SJCRH30 (cell line): ENCODE measurements at regions not wholly inside any gene's neighbourhood (a gene's known extent, or its start where the extent isn't known, plus 50 kb on each side); places are given as distances from the start of the nearest gene placed in this dataset.

ENCODE experiments used
- DNase-seq, 2 experiments: peaks; one replicate each; pipeline ENCODE4 v3.0.0-alpha.2; 2015 to 2020
- H3K27ac ChIP-seq: fragments of 250-450 bp; sonication (Bioruptor Pico); 2 replicates; pipeline ENCODE4 v1.5.1; 2020; ENCODE audit warnings: mild to moderate bottlenecking, moderate library complexity
- H3K27me3 ChIP-seq: fragments of 250-450 bp; sonication (Bioruptor Pico); 2 replicates; pipeline ENCODE4 v1.5.1; 2020; ENCODE audit warnings: mild to moderate bottlenecking, moderate library complexity
- H3K36me3 ChIP-seq: fragments of 250-450 bp; sonication (Bioruptor Pico); 2 replicates; pipeline ENCODE4 v1.5.1; 2020; ENCODE audit warnings: mild to moderate bottlenecking, moderate library complexity
- H3K4me1 ChIP-seq: fragments of 250-450 bp; sonication (Bioruptor Pico); 2 replicates; pipeline ENCODE4 v1.5.1; 2020; ENCODE audit warnings: mild to moderate bottlenecking, moderate library complexity
- H3K4me3 ChIP-seq: fragments of 250-450 bp; sonication (Bioruptor Pico); 2 replicates; pipeline ENCODE4 v1.5.1; 2020; ENCODE audit warnings: mild to moderate bottlenecking, moderate library complexity
- H3K9me3 ChIP-seq: fragments of 250-450 bp; sonication (Bioruptor Pico); replicated peaks from 2 replicates; pipeline ENCODE4 v1.5.1; 2020; ENCODE audit warnings: mild to moderate bottlenecking, moderate library complexity

DNA sequence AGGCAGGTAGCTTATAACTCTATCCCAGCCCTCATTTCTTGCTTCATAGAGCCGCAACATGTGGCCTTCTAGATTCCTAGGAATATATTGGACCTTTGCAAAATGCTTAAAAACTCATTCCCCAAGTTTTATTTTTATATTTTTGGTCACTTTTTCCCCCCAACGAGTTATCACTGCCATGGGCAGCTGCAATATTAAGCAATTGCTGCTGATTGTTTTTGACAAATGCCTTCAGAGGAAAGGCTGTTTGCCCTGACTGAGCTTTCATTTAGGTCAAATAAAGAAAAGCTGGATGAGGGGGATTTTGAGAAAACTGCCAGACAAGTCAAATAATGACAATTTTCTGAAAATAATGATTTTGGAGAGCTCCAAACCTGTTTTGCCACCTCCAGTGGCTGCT lies 976.9 kb upstream of the MBL2 start:
- no peaks in the 10 kb centered on the region for H3K4me1 ChIP-seq
- H3K36me3 ChIP-seq, result no peaks in the 10 kb centered on the region
- no peak overlapping the region for H3K27ac ChIP-seq
- no peak for DNase-seq
- no peak overlapping the region for H3K4me3 ChIP-seq
- no peaks in the 10 kb centered on the region for H3K27me3 ChIP-seq
- H3K9me3 ChIP-seq, result no peaks in the 10 kb centered on the region

DNA sequence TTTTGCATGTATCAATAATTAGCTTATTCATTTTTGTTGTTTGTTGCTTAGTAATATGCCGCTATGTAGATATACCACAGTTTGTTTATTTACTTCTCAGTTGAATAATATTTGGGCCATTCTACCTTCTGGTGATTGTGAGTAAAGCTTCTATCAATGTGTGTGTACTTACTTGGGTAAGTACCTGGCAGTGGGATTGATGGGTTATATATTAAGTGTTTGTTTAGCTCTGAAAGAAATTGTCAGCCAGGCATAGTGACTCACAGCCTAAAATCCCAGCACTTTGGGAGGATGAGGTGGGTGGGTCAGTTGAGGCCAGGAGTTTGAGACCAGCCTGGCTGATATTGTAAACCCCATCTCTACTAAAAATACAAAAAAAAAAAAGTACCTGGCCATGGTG lies 975.7 kb upstream of the MBL2 start:
- Histone ChIP-seq H3K27ac (no peak overlapping the region), H3K27me3 (no peaks in the 10 kb centered on the region), H3K9me3 (no peaks in the 10 kb centered on the region), H3K36me3 (no peaks in the 10 kb centered on the region), H3K4me3 (no peak overlapping the region), H3K4me1 (no peaks in the 10 kb centered on the region)
- DNase-seq, result no peak

DNA sequence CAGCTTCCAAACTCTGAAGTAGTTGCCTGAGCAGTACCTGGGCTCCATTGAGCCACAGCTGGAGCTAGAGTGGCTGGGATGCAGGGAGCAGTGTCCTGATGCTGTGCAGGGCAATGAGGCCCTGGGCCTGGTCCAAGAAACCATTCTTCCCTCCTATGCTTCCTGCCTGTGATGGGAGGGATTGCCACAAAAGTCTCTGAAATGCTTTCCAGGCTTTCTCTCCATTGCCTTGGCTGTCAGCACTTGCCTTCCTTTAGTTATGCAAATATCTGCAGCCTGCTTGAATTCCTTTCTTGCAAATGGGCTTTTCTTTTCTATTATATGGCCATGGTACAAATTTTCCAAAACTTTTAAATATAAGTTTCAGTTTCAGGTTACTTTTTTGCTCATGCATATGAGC lies 972.2 kb upstream of the MBL2 start:
- no peaks in the 10 kb centered on the region for H3K36me3 ChIP-seq
- no peak overlapping the region for H3K27ac ChIP-seq
- no peak for DNase-seq
- no peaks in the 10 kb centered on the region for H3K9me3 ChIP-seq
- H3K27me3 ChIP-seq, result no peaks in the 10 kb centered on the region
- H3K4me3 ChIP-seq, result no peak overlapping the region
- H3K4me1 ChIP-seq, result no peaks in the 10 kb centered on the region

DNA sequence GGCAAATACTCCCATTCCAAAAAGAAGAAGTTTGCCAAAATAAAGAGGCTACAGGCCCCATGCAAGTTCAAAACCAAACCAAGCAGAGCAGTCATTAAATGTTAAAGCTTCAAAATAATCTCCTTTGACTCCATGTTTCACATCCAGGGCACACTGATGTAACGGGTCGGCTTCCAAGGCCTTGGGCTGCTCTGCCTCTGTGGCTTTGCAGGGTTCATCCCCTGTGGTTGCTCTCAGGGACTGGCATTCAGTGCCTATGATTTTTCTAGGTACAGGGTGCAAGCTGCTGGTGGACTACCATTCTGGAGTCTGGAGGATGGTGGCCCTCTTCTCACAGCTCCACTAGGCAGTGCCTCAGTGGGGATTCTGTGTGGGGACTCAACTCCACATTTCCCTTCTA lies 971.6 kb upstream of the MBL2 start:
- H3K27ac ChIP-seq, result no peak overlapping the region
- DNase-seq, result no peak
- no peaks in the 10 kb centered on the region for H3K27me3 ChIP-seq
- H3K9me3 ChIP-seq, result no peaks in the 10 kb centered on the region
- H3K4me3 ChIP-seq, result no peak overlapping the region
- no peaks in the 10 kb centered on the region for H3K4me1 ChIP-seq
- no peaks in the 10 kb centered on the region for H3K36me3 ChIP-seq

DNA sequence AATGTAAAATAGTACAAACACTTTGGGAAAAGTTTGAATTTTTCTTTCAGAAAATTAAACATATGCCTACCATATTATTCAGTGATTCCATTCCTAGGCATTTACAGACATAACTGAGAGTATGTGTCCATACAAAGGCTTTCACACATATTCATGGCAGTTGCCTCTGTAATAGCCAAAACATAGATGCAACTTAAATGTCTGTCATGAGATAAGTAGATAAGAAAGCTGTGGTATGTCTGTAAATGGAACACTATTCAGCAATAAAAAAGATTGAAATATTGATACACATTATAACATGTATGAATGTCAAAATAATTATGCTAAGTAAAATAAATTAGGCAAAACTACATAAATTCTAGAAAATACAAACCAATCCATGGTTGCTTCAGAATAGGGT lies 964.5 kb upstream of the MBL2 start:
- H3K27me3 ChIP-seq, result no peaks in the 10 kb centered on the region

DNA sequence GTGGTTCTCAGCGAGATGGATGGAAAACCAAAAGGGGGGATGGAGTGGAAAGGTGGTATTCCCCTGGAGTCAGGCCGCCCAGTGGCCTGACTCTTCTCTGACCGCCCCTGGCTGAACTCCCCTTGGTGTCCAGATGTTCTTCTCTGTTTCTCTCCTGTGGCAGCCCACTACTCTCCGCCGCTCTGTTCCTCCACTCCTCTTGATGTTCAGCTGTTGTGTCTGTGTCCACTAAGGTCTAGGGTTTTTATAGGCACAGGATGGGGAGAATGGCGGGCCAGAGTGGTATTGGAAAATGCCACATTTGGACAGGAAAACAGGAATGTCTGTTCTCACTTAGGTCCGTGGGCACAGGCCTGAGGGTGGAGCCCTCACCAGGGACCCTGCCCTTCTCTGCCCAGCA lies 954.3 kb upstream of the MBL2 start:
- no peaks in the 10 kb centered on the region for H3K36me3 ChIP-seq
- no peaks in the 10 kb centered on the region for H3K27me3 ChIP-seq
- no peaks in the 10 kb centered on the region for H3K9me3 ChIP-seq
- DNase-seq, result no peak
- no peaks in the 10 kb centered on the region for H3K4me1 ChIP-seq
- no peak overlapping the region for H3K4me3 ChIP-seq
- H3K27ac ChIP-seq, result no peak overlapping the region

More for the DNA sequence above, 964.5 kb upstream of the MBL2 start:
- DNase-seq, result no peak
- Histone ChIP-seq H3K36me3 (no peaks in the 10 kb centered on the region), H3K27ac (no peak overlapping the region), H3K4me3 (no peak overlapping the region), H3K4me1 (no peaks in the 10 kb centered on the region), H3K9me3 (no peaks in the 10 kb centered on the region)

DNA sequence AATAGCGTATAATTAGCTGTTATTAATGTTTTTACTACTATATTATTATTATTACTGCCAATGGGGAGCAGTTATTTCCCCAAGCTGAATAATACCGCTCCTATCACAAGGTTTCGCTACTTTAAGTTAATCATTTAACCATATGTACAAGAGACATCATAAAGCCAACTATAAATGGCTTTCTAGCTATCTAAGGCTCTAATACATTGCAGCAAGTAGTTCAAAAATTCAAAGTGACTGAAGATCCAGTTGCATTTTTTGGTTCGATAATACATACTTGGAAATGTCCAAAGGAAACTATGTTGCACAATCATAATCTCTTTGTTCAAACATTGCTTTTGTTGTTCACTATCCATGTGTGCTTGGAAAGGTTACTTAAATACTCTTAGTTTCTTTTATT lies 952.0 kb upstream of the MBL2 start:
- Histone ChIP-seq H3K36me3 (no peaks in the 10 kb centered on the region), H3K4me3 (no peak overlapping the region), H3K27ac (no peak overlapping the region), H3K4me1 (no peaks in the 10 kb centered on the region), H3K27me3 (no peaks in the 10 kb centered on the region), H3K9me3 (no peaks in the 10 kb centered on the region)
- DNase-seq, result no peak

DNA sequence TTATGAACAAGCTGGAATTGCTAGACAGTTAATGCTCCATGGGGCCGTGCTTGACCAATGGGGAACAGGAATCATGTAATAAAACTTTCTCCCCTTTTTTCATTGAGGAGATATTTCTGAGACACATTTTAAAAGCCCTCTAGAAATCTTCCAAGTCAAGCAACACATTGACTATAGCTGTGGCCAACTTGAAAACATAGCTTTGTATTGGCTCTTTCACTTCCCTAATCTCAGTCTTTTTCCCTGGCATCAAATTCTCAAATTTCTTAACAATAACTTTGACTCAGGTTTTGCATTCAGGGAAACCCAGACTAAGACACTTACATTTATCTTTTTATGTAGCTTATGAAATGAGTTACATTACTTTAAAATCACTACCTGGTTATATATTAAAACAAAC lies 947.1 kb upstream of the MBL2 start:
- no peak for DNase-seq
- Histone ChIP-seq H3K27ac (no peak overlapping the region), H3K36me3 (no peaks in the 10 kb centered on the region), H3K4me3 (no peak overlapping the region), H3K27me3 (no peaks in the 10 kb centered on the region), H3K4me1 (no peaks in the 10 kb centered on the region), H3K9me3 (no peaks in the 10 kb centered on the region)

DNA sequence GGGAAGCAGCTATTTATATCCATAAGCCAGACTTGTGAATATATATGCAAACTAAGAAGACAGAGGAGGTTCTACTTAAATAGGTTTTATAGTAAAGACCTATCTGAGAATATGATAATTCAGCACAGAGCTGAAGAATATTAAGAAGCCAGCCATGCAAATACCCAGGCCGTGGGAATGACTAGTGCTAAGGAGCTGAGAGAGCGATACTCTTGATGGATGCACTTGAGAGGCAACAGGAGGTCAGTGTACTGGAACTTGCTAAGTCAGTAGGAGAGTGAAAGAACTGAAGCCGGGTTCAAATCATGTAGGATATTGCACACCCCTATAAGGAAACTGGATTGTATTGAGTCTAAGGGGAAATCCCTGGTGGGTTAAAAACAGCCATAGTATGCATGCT lies 943.6 kb upstream of the MBL2 start:
- Histone ChIP-seq H3K4me3 (no peak overlapping the region), H3K27me3 (no peaks in the 10 kb centered on the region)
- DNase-seq, result no peak

DNA sequence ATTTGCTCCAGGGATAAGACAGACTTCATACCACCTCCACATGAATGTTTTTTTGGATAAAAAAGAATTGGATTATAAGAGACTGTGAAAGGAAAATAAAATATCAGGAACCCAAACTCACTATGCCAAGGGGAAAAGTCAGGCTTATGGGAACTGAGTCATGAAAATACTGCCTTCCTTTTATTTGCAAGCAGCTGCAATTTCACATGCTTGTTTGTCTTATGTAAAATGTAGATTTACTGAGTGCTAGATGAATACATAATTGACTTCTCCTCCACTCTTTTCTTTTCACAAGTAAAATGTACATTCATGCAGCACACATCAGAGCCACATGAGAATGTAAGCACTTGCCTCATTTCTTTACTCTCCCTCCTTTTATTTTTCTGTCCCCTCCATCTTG lies 940.8 kb upstream of the MBL2 start:
- Histone ChIP-seq H3K36me3 (no peaks in the 10 kb centered on the region), H3K4me3 (no peak overlapping the region), H3K27me3 (no peaks in the 10 kb centered on the region), H3K4me1 (no peaks in the 10 kb centered on the region), H3K27ac (no peak overlapping the region), H3K9me3 (no peaks in the 10 kb centered on the region)
- DNase-seq, result no peak

More for the DNA sequence above, 943.6 kb upstream of the MBL2 start:
- Histone ChIP-seq H3K27ac (no peak overlapping the region), H3K9me3 (no peaks in the 10 kb centered on the region), H3K36me3 (no peaks in the 10 kb centered on the region), H3K4me1 (no peaks in the 10 kb centered on the region)

DNA sequence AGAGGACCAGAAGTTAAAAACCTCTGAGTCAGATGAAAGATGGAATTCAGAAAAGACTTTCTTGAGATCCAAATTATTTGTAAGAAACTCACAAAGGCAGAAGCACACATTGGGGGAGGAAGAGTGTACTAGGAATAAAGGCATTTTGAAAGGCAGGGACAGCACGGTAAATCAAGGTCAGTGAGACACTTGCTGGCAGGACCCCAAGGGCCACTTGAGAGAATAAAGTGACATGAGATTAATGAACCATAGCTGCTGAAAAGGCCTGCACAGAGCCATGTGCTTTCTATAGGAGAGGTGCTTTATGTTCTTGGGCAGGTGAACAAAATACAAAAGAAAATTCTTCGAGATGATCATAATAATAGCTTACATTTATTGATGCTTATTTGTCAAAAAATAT lies 929.9 kb upstream of the MBL2 start:
- H3K9me3 ChIP-seq, result no peaks in the 10 kb centered on the region
- no peaks in the 10 kb centered on the region for H3K36me3 ChIP-seq
- DNase-seq, result no peak
- no peak overlapping the region for H3K27ac ChIP-seq
- no peaks in the 10 kb centered on the region for H3K4me1 ChIP-seq
- H3K4me3 ChIP-seq, result no peak overlapping the region
- H3K27me3 ChIP-seq, result no peaks in the 10 kb centered on the region

DNA sequence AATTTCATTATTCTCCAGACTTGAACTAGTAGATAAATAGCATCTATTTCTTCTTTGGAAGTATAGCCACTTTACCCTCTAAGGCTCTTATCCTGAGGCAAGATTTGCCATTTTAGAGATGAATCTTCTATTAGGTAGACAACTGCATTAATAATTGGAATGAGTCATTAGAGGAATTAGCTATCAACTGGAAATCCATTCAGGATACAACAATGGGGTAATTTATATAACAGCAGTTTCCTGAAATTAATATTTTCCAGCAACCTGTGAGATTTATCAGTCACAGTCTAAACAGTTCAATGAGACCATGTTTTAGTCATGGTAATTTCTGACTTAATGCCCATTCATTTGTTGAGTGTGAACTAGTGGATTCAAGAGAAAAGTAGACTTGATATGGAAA lies 928.6 kb upstream of the MBL2 start:
- no peaks in the 10 kb centered on the region for H3K36me3 ChIP-seq
- no peak for DNase-seq
- no peak overlapping the region for H3K27ac ChIP-seq
- H3K27me3 ChIP-seq, result no peaks in the 10 kb centered on the region
- H3K4me1 ChIP-seq, result no peaks in the 10 kb centered on the region
- no peak overlapping the region for H3K4me3 ChIP-seq
- no peaks in the 10 kb centered on the region for H3K9me3 ChIP-seq

DNA sequence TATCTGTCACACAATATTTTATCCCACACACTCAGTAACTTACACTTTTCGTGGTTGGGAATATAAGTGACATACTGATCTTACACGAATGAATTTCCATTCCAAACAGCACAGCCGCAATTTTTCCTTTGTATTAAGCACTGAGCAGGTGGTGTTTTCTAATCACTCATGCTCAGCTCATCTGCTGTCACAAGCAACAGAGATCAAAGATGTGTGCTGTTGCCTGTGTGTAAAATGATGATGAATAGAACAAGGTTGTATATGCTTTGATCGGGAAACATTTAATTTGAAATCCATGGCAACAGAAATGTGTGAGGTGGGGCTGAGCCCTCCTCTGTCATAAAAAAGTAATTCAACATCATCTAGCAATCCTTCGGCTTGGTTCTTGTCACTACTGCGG lies 927.7 kb upstream of the MBL2 start:
- DNase-seq, result no peak
- H3K27me3 ChIP-seq, result no peaks in the 10 kb centered on the region
- H3K4me1 ChIP-seq, result no peaks in the 10 kb centered on the region
- no peak overlapping the region for H3K4me3 ChIP-seq
- no peak overlapping the region for H3K27ac ChIP-seq
- H3K36me3 ChIP-seq, result no peaks in the 10 kb centered on the region
- no peaks in the 10 kb centered on the region for H3K9me3 ChIP-seq

DNA sequence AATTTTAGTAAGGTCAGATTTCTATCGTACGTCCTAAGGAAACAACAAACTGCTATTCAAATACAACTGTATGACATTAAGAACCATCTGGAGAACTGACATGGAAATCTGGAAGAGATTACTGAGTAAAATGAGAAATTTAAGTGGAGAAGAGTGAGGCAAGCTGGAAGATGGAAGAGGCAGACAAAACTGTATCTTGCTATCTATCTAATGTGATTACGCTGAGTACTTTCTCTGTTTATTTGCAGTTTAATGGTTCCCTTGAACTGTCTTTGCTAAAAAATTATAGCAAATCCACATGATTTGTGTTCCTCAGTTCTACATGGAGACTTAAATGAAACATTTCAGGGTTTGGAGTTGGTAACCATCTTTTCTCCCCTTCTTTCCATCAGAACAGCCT lies 927.1 kb upstream of the MBL2 start:
- Histone ChIP-seq H3K9me3 (no peaks in the 10 kb centered on the region), H3K36me3 (no peaks in the 10 kb centered on the region), H3K27ac (no peak overlapping the region), H3K4me1 (no peaks in the 10 kb centered on the region), H3K4me3 (no peak overlapping the region), H3K27me3 (no peaks in the 10 kb centered on the region)
- no peak for DNase-seq

DNA sequence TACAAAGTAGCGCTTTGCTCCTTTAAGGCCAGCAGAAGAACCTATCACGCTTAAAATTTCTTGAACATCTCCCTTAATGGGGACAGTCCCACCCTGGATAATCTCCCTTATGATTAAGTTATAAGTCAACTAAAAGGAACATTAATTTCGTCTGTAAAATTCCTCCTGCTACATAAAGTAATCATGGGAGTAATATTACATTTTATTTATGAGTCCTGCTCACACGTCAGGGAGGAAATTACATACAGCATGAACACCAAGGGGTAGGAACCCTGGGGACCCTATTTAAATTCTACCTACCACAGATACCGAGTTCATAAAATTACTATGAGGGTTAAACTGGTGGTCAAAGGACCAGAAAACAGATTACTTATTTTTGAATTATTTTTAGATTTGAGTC lies 926.6 kb upstream of the MBL2 start:
- no peak for DNase-seq
- H3K4me1 ChIP-seq, result no peaks in the 10 kb centered on the region
- no peak overlapping the region for H3K27ac ChIP-seq
- no peak overlapping the region for H3K4me3 ChIP-seq
- H3K27me3 ChIP-seq, result no peaks in the 10 kb centered on the region
- no peaks in the 10 kb centered on the region for H3K9me3 ChIP-seq
- H3K36me3 ChIP-seq, result no peaks in the 10 kb centered on the region

DNA sequence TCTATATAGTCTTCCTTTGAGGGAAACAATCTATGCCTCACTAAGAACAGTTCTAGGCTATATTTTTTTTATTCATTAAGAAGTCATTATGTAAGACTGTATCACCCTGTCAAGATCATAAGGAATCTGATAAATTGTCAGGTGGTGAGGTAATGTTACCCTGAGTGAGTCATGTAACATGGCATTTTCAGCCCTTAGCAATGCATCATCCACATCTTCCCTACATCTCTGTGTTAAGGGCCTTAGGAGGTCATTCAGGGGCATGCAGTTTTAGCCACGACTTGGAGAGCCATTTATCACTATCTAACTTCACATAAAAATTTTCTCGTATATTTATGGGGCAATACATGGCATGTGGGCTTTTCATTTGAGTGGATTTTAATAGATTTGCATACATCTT lies 924.5 kb upstream of the MBL2 start:
- H3K27ac ChIP-seq, result no peak overlapping the region
- H3K27me3 ChIP-seq, result no peaks in the 10 kb centered on the region
- DNase-seq, result no peak
- H3K4me1 ChIP-seq, result no peaks in the 10 kb centered on the region
- no peak overlapping the region for H3K4me3 ChIP-seq
- H3K36me3 ChIP-seq, result no peaks in the 10 kb centered on the region
- no peaks in the 10 kb centered on the region for H3K9me3 ChIP-seq
